GM18858 (cell line): ENCODE measurements at regions not wholly inside any gene's neighbourhood (a gene's known extent, or its start where the extent isn't known, plus 50 kb on each side); places are given as distances from the start of the nearest gene placed in this dataset.
"Not testable (repeated sequence)": the region's sequence is repeated elsewhere in the genome, so short reads cannot be mapped to it uniquely, and the experiment has no call there.

Experiments used
- ATAC-seq: cut with Tn5 transposase; IDR thresholded peaks from one replicate; pipeline ENCODE4 v1.9.1; 2021; ENCODE audit not compliant: unreplicated experiment

DNA sequence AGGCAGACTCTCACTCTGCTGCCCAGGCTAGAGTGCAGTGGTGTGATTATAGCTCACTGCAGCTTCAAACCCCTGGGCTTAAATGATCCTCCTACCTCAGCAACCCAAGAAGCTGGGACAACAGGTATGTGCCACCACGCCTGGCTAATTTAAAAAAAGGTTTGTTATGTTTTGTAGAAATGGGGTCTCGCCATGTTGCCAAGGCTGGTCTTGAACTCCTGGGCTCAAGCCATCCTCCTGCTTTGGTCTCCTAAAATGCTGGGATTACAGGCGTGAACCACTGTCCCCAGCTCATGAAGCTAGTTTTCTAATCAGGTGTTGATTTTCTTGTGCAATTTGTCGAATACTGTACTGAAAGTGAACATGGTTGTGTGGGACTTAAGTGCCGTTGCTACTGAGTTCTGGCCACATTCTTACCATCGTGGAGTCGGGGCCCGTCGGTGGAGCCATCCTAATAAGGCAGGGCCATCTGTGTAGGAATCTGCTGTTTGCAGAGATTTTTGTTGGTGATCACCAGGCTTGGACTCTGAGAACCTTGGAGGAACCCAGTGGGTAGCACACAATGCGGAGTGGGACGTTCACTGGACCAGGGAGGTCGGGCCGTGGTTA is 193.2 kb downstream of the GOLGA6L6 start:
- no peak for ATAC-seq

GRCh38 chr15:20346082-20346805 is 195.4 kb downstream of the GOLGA6L6 start:
- no peak for ATAC-seq

DNA sequence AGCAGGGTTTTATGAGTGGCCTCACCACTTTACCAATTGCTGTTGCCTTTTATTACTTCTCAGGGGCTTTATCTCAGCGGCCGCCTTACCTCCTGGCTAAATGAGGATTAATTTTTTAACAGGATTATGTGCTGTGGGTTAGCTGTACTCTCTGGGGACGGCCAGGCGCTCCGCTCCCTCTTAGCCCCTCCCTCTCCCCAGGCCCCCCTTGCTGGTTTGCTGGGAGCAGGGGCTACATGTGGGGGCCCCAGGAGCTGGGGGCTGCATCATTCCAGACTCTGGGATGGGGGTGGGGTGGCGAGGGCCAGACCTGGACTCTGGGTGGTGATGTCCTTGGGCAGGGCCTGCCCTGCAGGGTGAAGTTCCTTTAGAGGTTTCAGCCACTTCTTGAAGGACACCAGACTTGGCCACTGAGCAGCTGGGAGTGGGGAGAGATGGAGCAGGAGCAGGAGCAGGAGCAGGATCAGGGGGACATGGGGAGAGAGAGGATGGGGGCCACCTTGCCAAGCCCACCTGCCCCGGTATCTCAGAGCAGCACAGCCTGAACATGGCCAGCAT is 196.1 kb downstream of the GOLGA6L6 start:
- ATAC-seq = no peak

GRCh38 chr15:20344601-20345400 is 196.8 kb downstream of the GOLGA6L6 start:
- no peak for ATAC-seq

DNA sequence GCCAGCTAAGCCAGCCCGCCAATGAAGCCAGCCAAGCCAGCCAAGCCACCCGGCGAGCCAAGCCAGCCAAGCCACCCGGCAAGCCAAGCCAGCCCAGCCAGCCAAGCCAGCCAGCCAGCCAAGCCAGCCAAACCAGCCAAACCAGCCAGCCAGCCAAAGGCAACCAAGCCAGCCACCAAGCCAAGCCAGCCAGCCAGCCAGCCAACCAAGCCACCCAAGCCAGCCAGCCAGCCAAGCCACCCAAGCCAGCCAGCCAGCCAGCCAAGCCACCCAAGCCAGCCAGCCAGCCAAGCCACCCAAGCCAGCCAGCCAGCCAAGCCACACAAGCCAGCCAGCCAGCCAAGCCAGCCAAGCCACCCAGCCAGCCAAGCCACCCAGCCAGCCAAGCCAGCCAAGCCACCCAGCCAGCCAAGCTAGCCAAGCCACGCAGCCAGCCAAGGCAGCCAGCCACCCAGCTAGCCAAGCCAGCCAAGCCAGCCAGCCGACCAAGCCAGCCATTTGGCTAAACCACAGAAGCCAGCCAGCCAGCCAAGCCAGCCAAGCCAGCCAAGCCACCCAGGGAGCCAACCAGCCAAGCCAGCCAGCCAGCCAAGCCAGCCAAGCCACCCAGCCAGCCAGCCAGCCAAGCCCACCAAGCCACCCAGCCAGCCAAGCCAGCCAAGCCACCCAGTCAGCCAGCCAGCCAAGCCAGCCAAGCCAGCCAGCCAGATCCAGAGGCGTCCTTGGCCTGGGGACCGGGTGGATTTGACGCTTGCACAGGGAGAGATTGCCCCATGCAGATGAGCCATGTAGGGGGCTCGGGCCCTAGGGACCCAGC is 198.0 kb downstream of the GOLGA6L6 start:
- ATAC-seq = not testable (repeated sequence)

- ATAC-seq = not testable (repeated sequence)
These were observed 198.8 kb downstream of the GOLGA6L6 start for GRCh38 chr15:20342601-20343394.

DNA sequence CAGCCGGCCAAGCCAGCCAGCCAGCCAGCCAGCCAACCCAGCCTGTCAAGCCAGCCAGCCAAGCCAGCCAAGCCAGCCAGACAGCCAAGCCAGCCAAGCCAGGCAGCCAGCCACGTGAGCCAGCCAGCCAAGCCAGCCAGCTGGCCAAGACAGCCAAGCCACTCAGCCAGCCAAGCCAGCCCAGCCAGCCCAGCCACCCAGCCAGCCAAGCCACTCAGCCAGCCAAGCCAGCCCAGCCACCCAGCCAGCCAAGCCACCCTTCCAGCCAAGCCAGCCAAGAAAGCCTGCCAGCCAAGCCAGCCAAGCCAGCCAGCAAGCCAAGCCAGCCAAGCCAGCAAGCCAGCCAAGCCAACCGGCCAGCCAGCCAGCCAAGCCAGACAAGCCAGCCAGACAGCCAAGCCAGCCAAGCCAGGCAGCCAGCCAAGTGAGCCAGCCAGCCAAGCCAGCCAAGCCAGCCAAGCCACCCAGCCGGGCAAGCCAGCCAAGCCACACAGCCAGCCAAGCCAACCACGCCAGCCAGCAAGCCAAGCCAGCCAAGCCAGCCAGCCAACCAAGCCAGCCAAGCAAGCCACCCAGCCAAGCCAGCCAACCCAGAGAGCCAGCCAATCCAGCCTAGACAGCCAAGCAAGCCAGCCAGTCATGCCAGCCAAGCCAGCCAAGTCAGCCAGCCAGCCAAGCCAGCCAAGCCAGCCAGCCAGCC is 199.5 kb downstream of the GOLGA6L6 start:
- ATAC-seq = no peak

DNA sequence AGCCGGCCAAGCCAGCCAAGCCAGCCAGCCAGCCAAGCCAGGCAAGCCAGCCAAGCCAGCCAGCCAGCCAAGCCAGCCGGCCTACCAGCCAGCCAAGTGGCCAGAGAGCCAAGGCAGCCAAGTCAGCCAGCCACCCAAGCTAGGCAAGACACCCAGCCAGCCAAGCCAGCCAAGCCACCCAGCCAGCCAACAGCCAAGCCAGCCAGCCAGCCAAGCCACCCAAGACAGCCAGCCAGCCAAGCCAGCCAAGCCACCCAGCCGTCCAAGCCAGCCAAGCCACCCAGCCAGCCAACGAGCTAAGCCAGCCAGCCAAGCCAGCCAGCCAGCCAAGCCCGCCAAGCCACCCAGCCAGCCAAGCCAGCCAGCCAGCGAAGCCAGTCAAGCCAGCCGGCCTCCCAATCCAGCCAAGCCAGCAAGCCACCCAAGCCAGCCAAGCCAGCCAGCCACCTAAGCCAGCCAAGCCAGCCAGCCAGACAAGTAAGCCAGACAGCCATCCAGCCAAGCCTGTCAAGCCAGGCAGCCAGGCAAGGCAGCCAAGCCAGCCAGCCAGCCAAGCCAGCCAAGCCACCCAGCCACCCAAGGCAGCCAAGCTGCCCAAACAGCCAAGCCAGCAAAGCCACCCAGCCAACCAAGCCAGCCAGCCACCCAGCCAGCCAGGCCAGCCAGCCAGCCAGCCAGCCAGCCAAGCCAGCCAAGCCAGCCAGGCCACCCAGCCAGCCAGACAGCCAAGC is 200.5 kb downstream of the GOLGA6L6 start:
- no peak for ATAC-seq

- ATAC-seq = no peak
These were observed 201.2 kb downstream of the GOLGA6L6 start for GRCh38 chr15:20340331-20340811.

DNA sequence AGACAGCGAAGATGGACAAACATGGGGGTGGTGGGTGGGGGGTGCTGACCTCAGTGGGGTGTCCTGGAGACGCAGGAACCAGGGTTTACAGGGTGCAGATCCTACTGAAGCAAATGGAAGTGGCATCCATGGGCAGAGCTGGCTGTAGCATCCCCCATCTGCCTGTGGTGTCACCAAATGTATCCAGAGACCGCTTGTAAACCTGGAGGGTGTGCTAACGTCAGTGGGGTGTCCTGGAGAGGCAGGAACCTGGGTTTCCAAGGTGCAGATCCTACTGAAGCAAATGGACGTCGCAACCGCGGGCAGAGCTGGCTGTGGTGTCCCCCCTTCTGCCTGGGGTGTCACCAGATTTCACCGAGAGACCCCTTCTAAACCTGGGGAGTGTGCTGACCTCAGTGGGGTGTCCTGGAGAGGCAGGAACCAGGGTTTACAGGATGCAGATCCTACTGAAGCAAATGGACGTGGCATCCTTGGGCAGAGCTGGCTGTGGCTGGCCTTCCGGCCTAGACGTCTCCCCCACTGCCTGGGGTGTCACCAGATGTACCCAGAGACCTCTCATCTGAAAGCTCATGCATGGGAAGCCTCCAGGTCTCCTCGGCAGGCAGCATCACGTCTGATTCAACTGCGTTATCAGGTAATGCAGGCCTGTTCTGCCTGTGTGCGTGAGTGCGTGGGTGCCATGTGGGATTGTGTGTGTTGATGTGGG is 202.4 kb downstream of the GOLGA6L6 start:
- ATAC-seq = not testable (repeated sequence)

GRCh38 chr15:20338671-20339070 is 202.9 kb downstream of the GOLGA6L6 start:
- not testable (repeated sequence) for ATAC-seq

DNA sequence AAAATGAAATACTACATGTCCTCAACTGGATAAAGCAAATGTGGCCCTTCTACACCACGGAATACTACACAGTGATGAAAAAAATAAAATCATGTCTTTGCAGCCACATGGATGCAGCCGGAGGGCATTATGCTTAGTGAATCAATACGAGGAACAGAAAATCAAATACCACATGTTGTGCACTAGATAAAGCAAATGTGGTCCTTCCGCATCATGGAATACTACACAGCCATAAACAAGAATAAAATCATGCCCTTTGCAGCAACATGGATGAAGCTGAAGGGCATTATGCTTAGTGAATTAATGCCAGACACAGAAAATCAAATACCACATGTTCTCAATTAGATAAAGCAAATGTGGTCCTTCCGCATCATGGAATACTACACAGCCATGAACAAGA is 204.4 kb downstream of the GOLGA6L6 start:
- not testable (repeated sequence) for ATAC-seq

DNA sequence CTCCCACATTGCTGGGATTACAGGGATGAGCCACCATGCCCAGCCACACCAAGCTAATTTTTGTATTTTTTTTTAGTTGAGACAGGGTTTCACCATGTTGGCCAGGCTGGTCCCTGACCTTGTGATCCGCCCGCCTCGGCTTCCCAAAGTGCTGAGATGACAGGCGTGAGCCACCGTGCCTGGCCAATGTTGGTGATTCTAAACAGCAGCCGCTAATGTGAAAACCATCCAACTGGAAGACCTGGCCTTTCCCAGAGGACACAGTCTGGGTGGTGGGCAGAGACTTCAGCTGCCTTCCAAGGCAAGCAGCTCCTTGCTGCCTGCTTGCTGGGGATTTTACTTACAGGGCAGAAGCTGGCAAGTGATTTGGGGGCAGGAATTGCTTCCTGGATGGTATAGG is 207.1 kb downstream of the GOLGA6L6 start:
- not testable (repeated sequence) for ATAC-seq

DNA sequence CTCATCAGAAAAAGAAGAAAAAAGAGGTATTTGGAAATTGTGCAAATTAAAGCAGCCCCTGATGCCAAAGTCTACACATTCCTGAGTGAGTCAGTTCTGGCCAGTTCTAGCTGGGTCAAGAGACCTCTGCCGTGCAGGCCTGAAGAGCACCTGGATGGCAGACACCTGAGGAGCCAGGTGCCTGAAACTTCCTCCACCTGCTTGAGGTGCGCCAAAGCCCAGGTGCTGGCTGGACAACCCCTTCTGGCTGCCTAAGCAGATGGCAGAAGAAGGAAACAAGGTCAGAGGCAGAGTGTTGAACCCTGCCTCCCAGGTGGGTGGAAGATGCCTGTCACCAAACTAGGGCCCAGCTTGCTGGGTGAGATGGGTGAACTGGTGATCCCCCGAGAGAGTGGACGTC is 215.8 kb downstream of the GOLGA6L6 start:
- ATAC-seq = not testable (repeated sequence)

DNA sequence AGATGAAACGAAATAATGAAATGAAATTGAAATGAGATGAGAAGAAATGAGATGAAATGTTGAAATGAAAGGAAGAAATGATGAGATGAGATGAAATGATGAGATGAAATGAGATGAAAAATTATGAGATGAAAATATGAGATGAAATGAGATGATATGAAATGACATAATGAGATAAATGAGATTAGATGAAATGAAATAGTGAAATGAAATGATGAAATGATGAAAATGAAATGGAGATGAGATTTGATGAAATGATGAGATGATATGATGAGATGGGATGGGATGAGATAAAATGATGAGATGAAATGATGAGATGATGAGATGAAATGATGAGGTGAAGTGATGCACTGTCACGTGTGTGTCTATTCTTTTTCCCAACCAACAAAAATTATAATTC is 224.5 kb downstream of the GOLGA6L6 start:
- ATAC-seq = not testable (repeated sequence)

- ATAC-seq = not testable (repeated sequence)
These were observed 230.5 kb downstream of the GOLGA6L6 start for GRCh38 chr15:20311014-20311680.

DNA sequence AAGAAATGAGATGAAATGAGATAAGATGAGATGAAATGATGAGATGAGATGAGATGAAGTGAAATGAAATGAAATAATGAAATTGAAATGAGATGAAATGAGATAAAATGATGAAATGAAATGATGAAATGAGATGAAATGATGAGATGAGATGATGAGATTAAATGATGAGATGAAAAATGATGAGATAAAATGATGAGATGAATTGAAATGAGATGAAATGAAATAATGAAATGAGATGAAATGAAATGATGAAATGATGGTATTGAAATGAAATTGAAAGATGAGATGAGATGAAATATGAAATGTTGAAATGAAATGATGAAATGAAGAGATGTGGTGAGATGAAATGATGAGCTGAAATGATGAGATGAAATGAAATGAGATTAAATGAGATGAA is 231.0 kb downstream of the GOLGA6L6 start:
- ATAC-seq = no peak
